Nephron (organoid): ENCODE measurements at regions not wholly inside any gene's neighbourhood (a gene's known extent, or its start where the extent isn't known, plus 50 kb on each side); places are given as distances from the start of the nearest gene placed in this dataset.

ENCODE experiments used
- H3K27ac Mint-ChIP-seq, 3 experiments: 2 replicates each; pipeline ENCODE4 v1.8.0; 2020; ENCODE audit warnings: mixed read lengths in 3 of 3, mild to moderate bottlenecking in 2 of 3, moderate library complexity in 1 of 3
- H3K27me3 Mint-ChIP-seq: 2 replicates; pipeline ENCODE4 v1.8.0; 2021; ENCODE audit warnings: low read depth, mild to moderate bottlenecking, moderate library complexity, mixed read lengths
- H3K36me3 Mint-ChIP-seq: 2 replicates; pipeline ENCODE4 v1.8.0; 2020; ENCODE audit warnings: low read depth, mixed read lengths
- H3K4me1 Mint-ChIP-seq: 2 replicates; pipeline ENCODE4 v1.8.0; 2020; ENCODE audit warnings: mixed read lengths
- H3K4me3 Mint-ChIP-seq, 3 experiments: 2 replicates each; pipeline ENCODE4 v1.8.0; 2020; ENCODE audit warnings: mild to moderate bottlenecking in 3 of 3, mixed read lengths in 3 of 3, moderate library complexity in 2 of 3
- H3K9me3 Mint-ChIP-seq: 2 replicates; pipeline ENCODE4 v1.8.0; 2020; ENCODE audit warnings: mixed read lengths
- CTCF ChIP-seq, 3 experiments: fragments of 200-600 bp; sonication (generic); IDR thresholded peaks; one replicate each; pipeline ENCODE4 v1.5.0; 2021; ENCODE audit warnings: antibody characterized with exemption in 3 of 3; ENCODE audit not compliant: unreplicated experiment in 3 of 3

DNA sequence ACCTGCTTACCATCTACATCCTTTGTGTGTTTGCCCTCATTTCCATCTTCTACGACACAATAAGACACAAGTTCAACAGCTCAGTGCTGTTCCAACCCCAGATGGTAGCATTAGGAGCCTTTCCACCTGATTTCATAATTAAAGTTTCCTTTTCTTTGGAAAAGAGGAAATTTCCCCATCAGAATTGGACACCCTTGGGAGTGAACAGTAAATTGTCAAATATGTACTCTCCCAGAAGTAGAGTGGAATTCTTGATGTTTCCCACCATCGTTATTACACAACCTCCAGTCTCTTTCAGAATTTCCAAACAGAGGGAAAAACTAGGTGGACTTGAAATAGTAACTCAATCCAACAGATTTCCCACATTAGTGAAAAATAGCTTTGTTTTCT lies 337.6 kb upstream of the OR4E1 start:
- Mint-ChIP-seq H3K9me3 (peaks cover 9% of the 10 kb centered on the region), H3K4me3 (no peak overlapping the region), H3K36me3 (no peaks in the 10 kb centered on the region), H3K27ac (no peak overlapping the region), H3K27me3 (peaks cover 4% of the 10 kb centered on the region), H3K4me1 (no peaks in the 10 kb centered on the region)
- TF ChIP-seq CTCF (IDR thresholded peaks at IDR 0.05; ENCODE audit: unreplicated experiment in 3 of 3), result no peak

GRCh38 chr14:22010545-22011252 lies 337.1 kb upstream of the OR4E1 start:
- Mint-ChIP-seq H3K36me3 (no peaks in the 10 kb centered on the region), H3K27me3 (peaks cover 4% of the 10 kb centered on the region), H3K27ac (no peak overlapping the region), H3K4me1 (no peaks in the 10 kb centered on the region), H3K9me3 (peaks cover 9% of the 10 kb centered on the region), H3K4me3 (no peak overlapping the region)
- TF ChIP-seq CTCF (IDR thresholded peaks at IDR 0.05; ENCODE audit: unreplicated experiment in 3 of 3), result no peak

DNA sequence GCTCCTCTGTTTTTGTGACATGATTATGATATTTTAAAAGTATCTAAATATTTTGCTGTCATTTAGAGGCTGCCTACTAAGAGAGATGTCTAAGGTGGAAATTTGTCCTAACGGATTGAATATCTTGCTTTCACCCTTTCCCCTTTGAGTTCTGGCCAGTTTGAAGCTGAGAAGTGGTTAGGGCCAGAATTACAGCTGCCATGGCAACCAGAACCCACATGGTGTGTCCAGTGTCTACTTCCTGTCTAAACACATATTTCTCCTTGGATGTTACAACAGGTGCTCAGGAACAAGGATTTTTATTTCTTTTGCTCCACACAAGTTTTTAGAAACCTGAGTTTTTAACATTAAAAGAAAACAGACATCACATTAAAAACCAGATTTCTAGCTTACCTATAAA lies 335.1 kb upstream of the OR4E1 start:
- Mint-ChIP-seq H3K36me3 (no peaks in the 10 kb centered on the region), H3K9me3 (peaks cover 9% of the 10 kb centered on the region), H3K4me1 (no peaks in the 10 kb centered on the region), H3K4me3 (no peak overlapping the region), H3K27me3 (peaks cover 4% of the 10 kb centered on the region), H3K27ac (no peak overlapping the region)
- no peak for TF ChIP-seq CTCF (IDR thresholded peaks at IDR 0.05; ENCODE audit: unreplicated experiment in 3 of 3)

DNA sequence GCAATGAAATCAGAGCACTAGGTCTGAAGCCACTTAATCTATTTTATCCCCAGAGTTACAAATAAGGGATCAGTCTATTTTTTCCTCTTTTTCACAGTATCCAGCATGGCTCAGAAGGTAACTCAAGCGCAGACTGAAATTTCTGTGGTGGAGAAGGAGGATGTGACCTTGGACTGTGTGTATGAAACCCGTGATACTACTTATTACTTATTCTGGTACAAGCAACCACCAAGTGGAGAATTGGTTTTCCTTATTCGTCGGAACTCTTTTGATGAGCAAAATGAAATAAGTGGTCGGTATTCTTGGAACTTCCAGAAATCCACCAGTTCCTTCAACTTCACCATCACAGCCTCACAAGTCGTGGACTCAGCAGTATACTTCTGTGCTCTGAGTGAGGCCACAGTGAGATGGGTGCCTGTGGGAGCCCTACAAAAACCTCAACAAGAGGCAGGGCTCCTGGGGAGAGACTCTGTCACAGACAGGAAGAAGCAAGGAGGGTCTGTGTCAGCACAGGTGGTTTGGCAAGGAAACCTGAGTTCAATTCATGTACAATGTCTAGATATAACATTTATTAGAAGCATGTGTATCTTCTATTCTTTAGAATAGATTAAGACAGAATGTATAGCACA lies 334.3 kb upstream of the OR4E1 start:
- no peak overlapping the region for H3K27ac Mint-ChIP-seq
- no peak overlapping the region for H3K4me3 Mint-ChIP-seq
- no peaks in the 10 kb centered on the region for H3K4me1 Mint-ChIP-seq
- TF ChIP-seq CTCF (IDR thresholded peaks at IDR 0.05; ENCODE audit: unreplicated experiment in 3 of 3), result no peak
- no peaks in the 10 kb centered on the region for H3K36me3 Mint-ChIP-seq
- H3K9me3 Mint-ChIP-seq, result peaks cover 9% of the 10 kb centered on the region
- peaks cover 4% of the 10 kb centered on the region for H3K27me3 Mint-ChIP-seq

DNA sequence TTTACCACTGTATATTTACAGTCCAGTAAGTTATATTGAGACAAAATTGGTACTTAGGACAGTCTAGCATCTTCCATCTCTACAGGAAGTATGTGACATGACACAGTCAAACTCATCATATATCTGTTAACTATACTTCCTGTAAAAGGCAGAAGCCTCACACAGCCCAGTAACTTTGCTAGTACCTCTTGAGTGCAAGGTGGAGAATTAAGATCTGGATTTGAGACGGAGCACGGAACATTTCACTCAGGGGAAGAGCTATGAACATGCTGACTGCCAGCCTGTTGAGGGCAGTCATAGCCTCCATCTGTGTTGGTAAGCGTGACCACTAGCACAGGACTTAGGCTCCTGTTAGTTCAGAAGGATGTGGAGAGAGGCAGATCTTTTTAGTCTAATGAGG lies 333.7 kb upstream of the OR4E1 start:
- TF ChIP-seq CTCF (IDR thresholded peaks at IDR 0.05; ENCODE audit: unreplicated experiment in 3 of 3), result no peak
- peaks cover 9% of the 10 kb centered on the region for H3K9me3 Mint-ChIP-seq
- no peak overlapping the region for H3K27ac Mint-ChIP-seq
- no peaks in the 10 kb centered on the region for H3K36me3 Mint-ChIP-seq
- H3K27me3 Mint-ChIP-seq, result peaks cover 4% of the 10 kb centered on the region
- no peak overlapping the region for H3K4me3 Mint-ChIP-seq
- H3K4me1 Mint-ChIP-seq, result no peaks in the 10 kb centered on the region

DNA sequence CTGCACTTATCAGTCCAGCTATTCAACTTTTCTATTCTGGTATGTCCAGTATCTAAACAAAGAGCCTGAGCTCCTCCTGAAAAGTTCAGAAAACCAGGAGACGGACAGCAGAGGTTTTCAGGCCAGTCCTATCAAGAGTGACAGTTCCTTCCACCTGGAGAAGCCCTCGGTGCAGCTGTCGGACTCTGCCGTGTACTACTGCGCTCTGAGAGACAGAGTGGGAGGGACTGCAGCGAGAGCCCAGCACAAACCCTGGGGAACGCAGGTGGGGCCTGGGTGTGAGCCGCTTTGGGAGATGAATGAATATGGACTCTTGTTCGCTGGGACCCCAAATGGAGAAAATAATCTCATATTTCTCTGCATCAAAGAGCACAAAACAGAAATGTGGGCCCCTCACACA lies 329.8 kb upstream of the OR4E1 start:
- H3K27me3 Mint-ChIP-seq, result no peaks in the 10 kb centered on the region
- H3K9me3 Mint-ChIP-seq, result peaks cover 9% of the 10 kb centered on the region
- TF ChIP-seq CTCF (IDR thresholded peaks at IDR 0.05; ENCODE audit: unreplicated experiment in 3 of 3), result no peak

More for the DNA sequence above, 329.8 kb upstream of the OR4E1 start:
- Mint-ChIP-seq H3K4me1 (no peaks in the 10 kb centered on the region), H3K36me3 (no peaks in the 10 kb centered on the region), H3K4me3 (no peak overlapping the region), H3K27ac (no peak overlapping the region)
